C4-2B (cell line): ENCODE measurements at regions not wholly inside any gene's neighbourhood (a gene's known extent, or its start where the extent isn't known, plus 50 kb on each side); places are given as distances from the start of the nearest gene placed in this dataset.

Source experiments
- CTCF ChIP-seq: fragments of 450-650 bp; conservative IDR thresholded peaks from 2 replicates; pipeline ENCODE4 v1.5.1; 2017; ENCODE audit warnings: mild to moderate bottlenecking
- ZFX ChIP-seq: fragments of 450-650 bp; IDR thresholded peaks from 2 replicates; pipeline ENCODE4 v1.6.1; 2017

- no peak for TF ChIP-seq CTCF
- no peak for TF ChIP-seq ZFX
Measured at GRCh38 chr14:51401756-51402155, 161.7 kb downstream of the TMX1 start.
